Adrenal gland (tissue), 9 donors: ENCODE measurements at regions not wholly inside any gene's neighbourhood (a gene's known extent, or its start where the extent isn't known, plus 50 kb on each side); places are given as distances from the start of the nearest gene placed in this dataset.
A peak's percentile ranks its signal among the peaks of the same experiment; 100 is the strongest.
"Not testable (repeated sequence)": the region's sequence is repeated elsewhere in the genome, so short reads cannot be mapped to it uniquely, and the experiment has no call there.

ENCODE experiments used
- DNase-seq, 7 donors: peaks; one replicate each; pipeline ENCODE4 v3.0.0-alpha.2; 2019 to 2020
- H3K27ac ChIP-seq, 5 donors: fragments of 200-600 bp; sonication (generic) in 4 of 5; 1 replicate in 3 of 5; 2 replicates in 2 of 5; pipeline versions ENCODE4 v1.5.1 to v1.8.0; 2016 to 2020; ENCODE audit warnings: mild to moderate bottlenecking in 1 of 5
- H3K27me3 ChIP-seq: fragments of 200-600 bp; 2 replicates; pipeline ENCODE4 v1.8.0; 2021
- H3K36me3 ChIP-seq, 2 donors: fragments of 200-600 bp; replicated peaks in 1 of 2; 1 replicate in 1 of 2; 2 replicates in 1 of 2; pipeline versions ENCODE4 v1.5.1 to v1.8.0; 2018 to 2022
- H3K4me1 ChIP-seq, 2 donors: fragments of 200-600 bp; replicated peaks in 1 of 2; 1 replicate in 1 of 2; 2 replicates in 1 of 2; pipeline versions ENCODE4 v1.5.1 to v1.8.0; 2018 to 2021
- H3K4me3 ChIP-seq, 4 donors: fragments of 200-600 bp; sonication (generic) in 3 of 4; one replicate each; pipeline ENCODE4 v1.5.1; 2016 to 2018
- H3K9me3 ChIP-seq, 3 donors: fragments of 200-600 bp; sonication (generic) in 1 of 3; replicated peaks in 1 of 3; 1 replicate in 2 of 3; 2 replicates in 1 of 3; pipeline versions ENCODE4 v1.5.1 to v1.8.0; 2016 to 2021
- POLR2A ChIP-seq, 2 donors: fragments of 450-650 bp; IDR thresholded peaks; one replicate each; pipeline ENCODE4 v1.6.1; 2017; ENCODE audit warnings: antibody characterized with exemption in 2 of 2, mild to moderate bottlenecking in 2 of 2, moderate library complexity in 1 of 2
- WGBS, 4 donors: extraction: QIAGEN DNeasy Blood & Tissue Kit in 2 of 4; methylation state at CpG; one replicate each; pipeline versions ENCODE4 v1.1.5 to v1.1.7; 2013 to 2017; 5-methylcytosine and 5-hydroxymethylcytosine counted together
- intact Hi-C, 2 donors: fragments of 100-400 bp; cut with DNase I; formaldehyde crosslinking; loops; one replicate each; pipeline versions ENCODE4 v1.14.1 to v1.15.0; 2022 to 2023
- TF ChIP-seq, protein P1 (sequence below), 6 experiments: fragments of 450-650 bp in 4 of 6; fragments of 200-600 bp in 2 of 6; sonication (generic) in 1 of 6; IDR thresholded peaks; 1 replicate in 5 of 6; 2 replicates in 1 of 6; pipeline versions ENCODE4 v1.5.1 to v1.8.0; 2016 to 2021; ENCODE audit warnings: antibody characterized with exemption in 6 of 6, mild to moderate bottlenecking in 2 of 6, moderate library complexity in 1 of 6
- donor health status: healthy with polysubstance abuse.
- donor health status: Bipolar disorder and iron deficiency.
- donor health status: DM: yes; HTN: yes; CAD: no.
- donor health status: DM: no; HTN: no; CAD: no.
- donor health status: DM: no; HTN: no; CAD: no.

DNA sequence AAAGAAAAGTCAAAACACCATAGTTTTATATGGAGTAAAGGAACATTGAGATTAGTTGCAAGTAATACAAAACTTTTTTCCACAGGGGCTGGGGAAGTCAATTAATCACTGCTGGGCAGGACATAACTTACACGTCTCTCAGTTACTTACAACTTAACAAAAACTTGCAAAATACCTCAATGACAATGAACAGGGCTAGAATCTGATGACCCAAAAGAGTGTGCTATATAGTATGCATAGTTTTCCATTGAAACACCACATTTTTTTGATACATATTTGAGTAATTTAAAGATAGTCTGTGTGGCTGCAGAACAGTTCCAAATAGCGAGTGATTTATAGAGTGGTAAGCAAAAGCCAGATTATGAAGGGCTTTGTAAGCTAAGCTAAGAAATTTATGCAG, 172.3 kb upstream of the TRPC5 start:
- H3K4me3 ChIP-seq: no peak overlapping the region
- TF ChIP-seq POLR2A (IDR thresholded peaks at IDR 0.05): no peak
- TF ChIP-seq, protein P1, sequence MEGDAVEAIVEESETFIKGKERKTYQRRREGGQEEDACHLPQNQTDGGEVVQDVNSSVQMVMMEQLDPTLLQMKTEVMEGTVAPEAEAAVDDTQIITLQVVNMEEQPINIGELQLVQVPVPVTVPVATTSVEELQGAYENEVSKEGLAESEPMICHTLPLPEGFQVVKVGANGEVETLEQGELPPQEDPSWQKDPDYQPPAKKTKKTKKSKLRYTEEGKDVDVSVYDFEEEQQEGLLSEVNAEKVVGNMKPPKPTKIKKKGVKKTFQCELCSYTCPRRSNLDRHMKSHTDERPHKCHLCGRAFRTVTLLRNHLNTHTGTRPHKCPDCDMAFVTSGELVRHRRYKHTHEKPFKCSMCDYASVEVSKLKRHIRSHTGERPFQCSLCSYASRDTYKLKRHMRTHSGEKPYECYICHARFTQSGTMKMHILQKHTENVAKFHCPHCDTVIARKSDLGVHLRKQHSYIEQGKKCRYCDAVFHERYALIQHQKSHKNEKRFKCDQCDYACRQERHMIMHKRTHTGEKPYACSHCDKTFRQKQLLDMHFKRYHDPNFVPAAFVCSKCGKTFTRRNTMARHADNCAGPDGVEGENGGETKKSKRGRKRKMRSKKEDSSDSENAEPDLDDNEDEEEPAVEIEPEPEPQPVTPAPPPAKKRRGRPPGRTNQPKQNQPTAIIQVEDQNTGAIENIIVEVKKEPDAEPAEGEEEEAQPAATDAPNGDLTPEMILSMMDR (IDR thresholded peaks at IDR 0.05): no peak
- no peaks in the 10 kb centered on the region for H3K4me1 ChIP-seq
- H3K27ac ChIP-seq: no peak overlapping the region
- H3K27me3 ChIP-seq: peaks cover 3% of the 10 kb centered on the region
- DNase-seq: no peak
- H3K9me3 ChIP-seq: no peaks in the 10 kb centered on the region
- intact Hi-C loops: no loop called here
- H3K36me3 ChIP-seq: no peaks in the 10 kb centered on the region
- 49 to 53% (median 52%) methylated on average over 2 of the region's 2 CpGs for WGBS, 4 donors

DNA sequence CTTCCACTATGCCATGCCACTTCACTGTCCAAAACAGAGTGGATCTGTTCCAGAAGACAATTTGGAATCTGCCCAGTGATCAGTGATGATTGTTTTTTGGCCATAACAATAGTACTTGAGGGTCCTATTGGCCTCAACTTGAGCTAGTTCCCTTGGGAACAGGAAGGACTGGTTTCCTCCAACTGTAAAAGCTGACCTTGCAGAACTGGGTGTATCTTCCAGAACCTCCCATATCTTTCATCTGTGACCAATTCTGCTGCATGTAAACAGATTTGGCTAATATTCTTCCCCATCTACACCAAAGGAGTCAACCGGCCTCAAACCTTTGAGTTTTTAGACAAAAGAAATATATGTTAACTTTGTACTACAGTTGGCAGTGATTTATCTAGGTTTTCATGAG, 165.1 kb upstream of the TRPC5 start:
- Histone ChIP-seq H3K9me3 (no peaks in the 10 kb centered on the region), H3K27me3 (peaks cover 8% of the 10 kb centered on the region), H3K27ac (no peak overlapping the region), H3K4me1 (no peaks in the 10 kb centered on the region), H3K36me3 (no peaks in the 10 kb centered on the region), H3K4me3 (no peak overlapping the region)
- TF ChIP-seq, protein P1 (IDR thresholded peaks at IDR 0.05): no peak
- no peak for TF ChIP-seq POLR2A (IDR thresholded peaks at IDR 0.05)
- no peak for DNase-seq
- intact Hi-C loops: no loop called here
- WGBS, 4 donors: 82 to 86% (median 83%) methylated on average over 1 of the region's 1 CpG

DNA sequence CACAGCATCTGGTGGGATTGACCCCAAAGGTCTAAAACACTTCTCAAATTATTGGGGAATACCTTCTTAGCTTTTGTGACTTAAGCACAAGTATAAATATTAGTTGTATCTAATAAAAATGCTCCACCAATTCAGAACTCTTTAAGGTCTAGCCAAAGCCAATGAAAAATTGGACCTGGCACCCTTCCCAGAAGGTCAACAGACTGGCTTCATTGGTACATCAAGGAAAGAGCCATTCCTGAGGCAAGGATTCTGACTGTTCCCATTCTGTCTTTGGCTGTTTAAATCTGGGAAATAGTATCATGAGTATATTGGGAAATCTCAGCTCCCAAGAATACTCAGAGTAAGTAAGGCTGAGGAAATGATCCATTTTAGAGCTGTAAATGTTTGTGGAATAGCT, 153.0 kb upstream of the TRPC5 start:
- H3K4me1 ChIP-seq: no peaks in the 10 kb centered on the region
- DNase-seq: peak; percentile 57 to 79 (median 60)
- no peak for TF ChIP-seq POLR2A (IDR thresholded peaks at IDR 0.05)
- TF ChIP-seq, protein P1 (IDR thresholded peaks at IDR 0.05): no peak
- H3K27me3 ChIP-seq: no peaks in the 10 kb centered on the region
- intact Hi-C loops: no loop called here
- H3K4me3 ChIP-seq: no peak overlapping the region
- H3K9me3 ChIP-seq: no peaks in the 10 kb centered on the region
- no peak overlapping the region for H3K27ac ChIP-seq
- no peaks in the 10 kb centered on the region for H3K36me3 ChIP-seq

DNA sequence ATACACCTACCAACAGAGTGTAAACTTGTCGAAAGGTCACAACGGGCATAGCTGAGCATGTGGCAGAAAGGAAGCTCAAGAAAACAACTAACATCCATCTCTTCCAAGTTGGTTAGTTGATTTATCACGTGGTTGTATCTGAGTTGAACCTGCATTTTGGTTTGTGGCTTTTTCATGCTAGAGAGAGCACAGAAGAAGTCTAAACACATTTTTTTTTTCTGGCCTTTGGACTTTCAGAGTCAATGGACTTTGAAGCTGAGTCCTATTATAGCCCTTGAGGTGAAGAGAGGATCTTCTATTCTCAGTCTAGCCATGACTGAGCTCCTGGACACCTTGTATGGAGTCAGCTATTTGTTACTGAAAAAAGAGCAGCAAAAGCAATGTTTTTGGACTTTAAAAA, 150.6 kb upstream of the TRPC5 start:
- WGBS, 4 donors: 52 to 79% (median 66%) methylated on average over 3 of the region's 3 CpGs
- intact Hi-C loops: no loop called here
- H3K27ac ChIP-seq: no peak overlapping the region

DNA sequence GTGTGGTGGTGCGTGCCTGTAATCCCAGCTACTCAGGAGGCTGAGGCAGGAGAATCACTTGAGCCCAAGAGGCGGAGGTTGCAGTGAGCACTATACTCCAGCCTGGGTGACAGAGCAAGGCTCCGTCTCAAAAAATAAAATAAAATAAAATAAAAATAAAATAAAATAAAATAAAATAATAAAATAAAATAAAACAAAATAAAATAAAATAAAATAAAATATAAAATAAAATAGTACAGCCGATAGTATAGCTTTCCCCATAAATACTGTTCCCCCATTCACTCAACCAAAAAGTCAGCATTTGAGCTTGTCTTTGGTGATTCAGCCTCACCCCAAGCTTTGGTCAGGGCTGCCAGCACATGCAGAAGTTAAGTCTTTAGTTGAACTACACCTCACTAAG, 144.2 kb upstream of the TRPC5 start:
- WGBS, 4 donors: 88 to 93% (median 89%) methylated on average over 4 of the region's 4 CpGs
- H3K4me1 ChIP-seq, H3K9me3 ChIP-seq, H3K27me3 ChIP-seq, DNase-seq, H3K36me3 ChIP-seq, H3K27ac ChIP-seq, intact Hi-C loops, H3K4me3 ChIP-seq: not testable (repeated sequence)

More for the DNA sequence above, 150.6 kb upstream of the TRPC5 start:
- no peaks in the 10 kb centered on the region for H3K27me3 ChIP-seq
- H3K9me3 ChIP-seq: no peaks in the 10 kb centered on the region
- H3K4me3 ChIP-seq: no peak overlapping the region
- H3K4me1 ChIP-seq: no peaks in the 10 kb centered on the region
- no peaks in the 10 kb centered on the region for H3K36me3 ChIP-seq
- DNase-seq: no peak
- TF ChIP-seq POLR2A (IDR thresholded peaks at IDR 0.05): no peak
- TF ChIP-seq, protein P1 (IDR thresholded peaks at IDR 0.05): no peak
